ENCODE measurements at regions not wholly inside any gene's neighbourhood (a gene's known extent, or its start where the extent isn't known, plus 50 kb on each side); places are given as distances from the start of the nearest gene placed in this dataset.

GRCh38 chr11:24373516-24373915, 123.3 kb upstream of the LUZP2 start:
- TF ChIP-seq CTCF (IDR thresholded peaks at IDR 0.05) (no peak), EZH2phosphoT487 (IDR thresholded peaks at IDR 0.05) (no peak)

Data from neural progenitor cell (in vitro differentiated cells).